ENCODE measurements at regions not wholly inside any gene's neighbourhood (a gene's known extent, or its start where the extent isn't known, plus 50 kb on each side); places are given as distances from the start of the nearest gene placed in this dataset.

DNA sequence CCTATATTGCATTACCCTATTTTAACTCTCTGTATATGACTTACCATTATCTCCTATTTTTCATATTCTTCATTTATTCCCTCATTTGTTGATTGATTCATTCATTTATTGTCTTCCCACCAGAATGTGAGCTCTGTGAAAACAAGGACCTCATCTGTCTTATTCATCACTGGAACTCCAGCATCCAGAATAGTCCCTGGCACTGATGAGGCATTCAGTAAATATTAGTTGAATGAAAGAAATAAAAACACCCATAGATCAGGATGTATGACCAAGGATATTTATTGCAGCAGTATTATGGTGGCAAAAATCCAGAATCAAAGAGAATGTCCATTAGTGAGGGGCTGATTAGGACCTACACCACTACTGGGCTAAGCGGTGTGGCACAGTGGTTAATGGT, 164.9 kb downstream of the SPRY1 start:
- TF ChIP-seq EZH2 (IDR thresholded peaks at IDR 0.05; ENCODE audit: insufficient read depth, poor library complexity, severe bottlenecking): no peak
- TF ChIP-seq EZH2phosphoT487 (IDR thresholded peaks at IDR 0.05; ENCODE audit: insufficient read depth, low read depth): no peak
